DND-41 (cell line): ENCODE measurements at regions not wholly inside any gene's neighbourhood (a gene's known extent, or its start where the extent isn't known, plus 50 kb on each side); places are given as distances from the start of the nearest gene placed in this dataset.

ENCODE experiments used
- EZH2 ChIP-seq: IDR thresholded peaks from 3 replicates; pipeline ENCODE4 v1.6.1; 2012; ENCODE audit warnings: borderline replicate concordance, low read depth, mild to moderate bottlenecking, moderate library complexity, low read length, inconsistent platforms; ENCODE audit not compliant: severe bottlenecking
- TF ChIP-seq, protein P1 (sequence below): IDR thresholded peaks from 2 replicates; pipeline ENCODE4 v1.5.1; 2012; ENCODE audit warnings: borderline replicate concordance, low read length, moderate library complexity, mild to moderate bottlenecking; ENCODE audit not compliant: poor library complexity, severe bottlenecking; ENCODE audit errors: extremely low read depth

DNA sequence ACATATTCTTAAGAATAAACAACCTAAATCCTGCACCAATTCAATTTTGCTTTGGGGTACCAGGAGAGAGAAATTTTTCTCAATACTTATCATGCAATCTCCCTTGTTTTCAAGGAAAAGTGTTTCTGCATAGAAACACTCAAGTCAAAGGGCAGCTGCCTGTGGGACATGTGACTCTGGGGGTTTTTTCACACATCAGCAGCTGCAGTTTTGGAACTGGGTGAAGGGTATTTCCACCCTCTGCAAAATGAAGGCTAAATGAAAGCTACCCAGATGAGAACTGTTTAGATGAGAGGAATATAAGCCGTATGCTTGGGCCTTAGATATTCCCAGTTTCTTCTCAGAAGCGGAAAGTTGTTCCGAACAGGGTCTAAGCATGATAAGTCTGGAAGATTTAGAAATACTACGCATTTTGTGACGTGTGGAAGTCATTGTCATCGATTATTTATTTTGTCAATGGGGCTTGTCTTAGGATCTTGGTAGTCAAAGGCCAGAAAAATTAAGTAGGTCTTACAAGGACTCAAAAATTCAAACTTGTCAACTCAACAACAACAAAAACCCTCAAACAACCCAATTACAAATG, 64.3 kb upstream of the BOD1 start:
- TF ChIP-seq, protein P1, sequence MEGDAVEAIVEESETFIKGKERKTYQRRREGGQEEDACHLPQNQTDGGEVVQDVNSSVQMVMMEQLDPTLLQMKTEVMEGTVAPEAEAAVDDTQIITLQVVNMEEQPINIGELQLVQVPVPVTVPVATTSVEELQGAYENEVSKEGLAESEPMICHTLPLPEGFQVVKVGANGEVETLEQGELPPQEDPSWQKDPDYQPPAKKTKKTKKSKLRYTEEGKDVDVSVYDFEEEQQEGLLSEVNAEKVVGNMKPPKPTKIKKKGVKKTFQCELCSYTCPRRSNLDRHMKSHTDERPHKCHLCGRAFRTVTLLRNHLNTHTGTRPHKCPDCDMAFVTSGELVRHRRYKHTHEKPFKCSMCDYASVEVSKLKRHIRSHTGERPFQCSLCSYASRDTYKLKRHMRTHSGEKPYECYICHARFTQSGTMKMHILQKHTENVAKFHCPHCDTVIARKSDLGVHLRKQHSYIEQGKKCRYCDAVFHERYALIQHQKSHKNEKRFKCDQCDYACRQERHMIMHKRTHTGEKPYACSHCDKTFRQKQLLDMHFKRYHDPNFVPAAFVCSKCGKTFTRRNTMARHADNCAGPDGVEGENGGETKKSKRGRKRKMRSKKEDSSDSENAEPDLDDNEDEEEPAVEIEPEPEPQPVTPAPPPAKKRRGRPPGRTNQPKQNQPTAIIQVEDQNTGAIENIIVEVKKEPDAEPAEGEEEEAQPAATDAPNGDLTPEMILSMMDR, result no peak
- no peak for TF ChIP-seq EZH2
